ENCODE measurements at regions not wholly inside any gene's neighbourhood (a gene's known extent, or its start where the extent isn't known, plus 50 kb on each side); places are given as distances from the start of the nearest gene placed in this dataset.
A peak's percentile ranks its signal among the peaks of the same experiment; 100 is the strongest.
"Not testable (repeated sequence)": the region's sequence is repeated elsewhere in the genome, so short reads cannot be mapped to it uniquely, and the experiment has no call there.

DNA sequence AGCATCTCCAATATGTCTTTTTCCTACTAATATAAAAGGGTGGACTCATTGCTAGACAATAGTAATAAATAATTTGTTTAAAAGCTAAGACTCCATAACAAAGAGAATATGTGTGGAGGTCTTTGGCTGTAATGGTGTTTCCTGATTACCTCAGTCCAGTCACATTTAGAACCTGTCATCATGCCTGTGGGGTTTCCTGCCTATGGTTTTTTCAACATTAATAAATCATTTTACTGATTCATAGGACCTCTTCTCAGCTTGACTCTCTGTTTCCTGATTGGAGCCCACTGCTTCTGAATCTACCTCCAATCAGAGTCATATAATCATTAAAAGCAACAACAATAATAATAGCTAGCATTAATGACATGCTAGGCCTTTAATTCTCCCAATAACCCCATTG, 52.4 kb upstream of the GNAI1 start:
- DNase-seq (ENCODE audit: low spot score) = peak; percentile 60

- no peak for DNase-seq (ENCODE audit: low spot score)
Measured at GRCh38 chr7:80078886-80079285, 55.7 kb upstream of the GNAI1 start.

GRCh38 chr7:80078159-80078731, 56.4 kb upstream of the GNAI1 start:
- peak; percentile 56 for DNase-seq (ENCODE audit: low spot score)

- no peak for DNase-seq (ENCODE audit: low spot score)
Measured at GRCh38 chr7:80070391-80070790, 64.2 kb upstream of the GNAI1 start.

DNA sequence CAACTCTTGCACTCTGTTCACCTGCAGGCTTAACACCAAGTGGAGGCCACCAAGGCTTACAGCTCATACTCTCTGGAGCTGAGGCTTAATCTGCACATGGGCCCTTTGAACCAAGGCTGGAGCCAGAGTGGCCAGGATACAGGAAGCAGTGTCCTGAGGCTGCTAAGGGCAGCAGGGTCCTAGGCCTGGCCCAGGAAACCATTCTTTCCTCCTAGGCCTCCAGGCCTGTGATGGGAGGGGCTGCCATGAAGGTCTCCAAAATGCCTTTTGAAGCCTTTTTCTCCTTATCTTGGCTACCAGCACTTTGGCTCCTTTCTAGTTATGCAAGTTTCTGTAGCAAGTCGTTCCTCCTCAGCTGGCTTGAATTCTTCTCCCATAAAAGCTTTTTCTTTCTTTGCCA, 68.0 kb upstream of the GNAI1 start:
- no peak for DNase-seq (ENCODE audit: low spot score)

DNA sequence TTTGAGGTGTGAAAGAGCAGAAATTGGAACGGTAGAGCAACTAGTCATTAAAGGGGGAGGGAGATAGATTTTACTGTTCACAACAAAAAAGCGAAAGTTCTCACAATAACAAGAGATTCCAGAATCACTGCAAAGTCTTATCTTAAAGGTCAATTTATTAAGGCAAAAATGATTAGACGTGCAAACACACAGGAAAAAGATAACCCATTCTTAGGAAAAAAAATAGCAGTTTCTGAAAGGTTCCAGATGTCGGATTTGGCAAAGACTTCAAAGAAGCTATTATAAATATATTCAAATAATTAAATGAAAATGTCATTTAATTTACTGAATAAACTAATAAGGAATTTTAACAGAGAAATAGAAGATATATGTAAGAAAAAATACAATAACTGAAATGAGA, 70.8 kb upstream of the GNAI1 start:
- no peak for DNase-seq (ENCODE audit: low spot score)

DNA sequence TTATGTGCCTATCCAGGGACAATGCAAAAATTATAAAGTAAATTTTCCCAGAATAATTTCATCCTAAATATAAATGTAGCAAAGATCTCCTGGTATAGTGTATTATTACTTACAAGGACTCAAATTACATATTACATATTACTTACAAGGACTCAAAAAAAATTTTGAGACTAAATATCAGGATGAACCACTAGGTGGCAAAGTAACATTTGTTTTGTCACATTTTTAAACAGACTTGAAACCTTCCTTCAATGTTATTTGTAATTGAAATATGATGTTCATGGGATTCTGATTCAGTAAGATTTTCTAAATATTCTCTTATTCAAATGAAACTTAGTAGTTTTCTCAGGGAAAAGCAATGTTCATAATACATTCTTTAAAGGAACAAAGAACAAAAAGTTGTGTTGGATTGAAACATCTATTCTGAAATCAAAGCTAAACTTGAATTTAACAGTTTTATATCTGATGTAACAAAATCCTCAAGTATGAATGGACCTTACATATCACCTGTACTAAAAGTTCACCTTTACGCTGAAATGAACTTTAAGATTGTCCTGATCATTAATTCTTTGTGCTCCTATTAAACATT, 74.3 kb upstream of the GNAI1 start:
- DNase-seq (ENCODE audit: low spot score) = peak; percentile 43

DNA sequence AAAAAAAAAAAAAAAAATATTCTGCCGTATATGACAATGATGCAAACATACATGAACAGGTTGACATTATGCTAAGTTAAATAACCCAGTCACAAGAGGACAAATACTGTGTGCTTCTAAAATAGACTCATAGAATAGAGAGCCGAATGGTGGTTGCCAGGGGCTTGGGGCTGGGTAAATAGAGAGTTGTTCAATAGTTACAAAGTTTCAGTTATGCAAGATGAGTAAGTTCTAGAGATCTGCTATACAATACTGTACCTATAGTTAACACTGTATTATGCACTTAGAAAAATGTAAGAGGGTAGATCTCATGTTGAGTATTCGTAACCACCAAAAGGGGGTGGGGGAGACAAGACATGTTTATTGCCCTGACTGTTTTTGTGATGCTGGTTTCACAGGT, 77.1 kb upstream of the GNAI1 start:
- no peak for DNase-seq (ENCODE audit: low spot score)

- DNase-seq (ENCODE audit: low spot score) = no peak
Measured at GRCh38 chr7:80054356-80054755, 80.3 kb upstream of the GNAI1 start.

- no peak for DNase-seq (ENCODE audit: low spot score)
Measured at GRCh38 chr7:80053124-80053523, 81.5 kb upstream of the GNAI1 start.

GRCh38 chr7:80047856-80048459, 86.7 kb upstream of the GNAI1 start:
- DNase-seq (ENCODE audit: low spot score) = peak; percentile 25

- DNase-seq (ENCODE audit: low spot score) = no peak
Measured at GRCh38 chr7:80047032-80047431, 87.6 kb upstream of the GNAI1 start.

- no peak for DNase-seq (ENCODE audit: low spot score)
Measured at GRCh38 chr7:80044796-80045195, 89.8 kb upstream of the GNAI1 start.

DNA sequence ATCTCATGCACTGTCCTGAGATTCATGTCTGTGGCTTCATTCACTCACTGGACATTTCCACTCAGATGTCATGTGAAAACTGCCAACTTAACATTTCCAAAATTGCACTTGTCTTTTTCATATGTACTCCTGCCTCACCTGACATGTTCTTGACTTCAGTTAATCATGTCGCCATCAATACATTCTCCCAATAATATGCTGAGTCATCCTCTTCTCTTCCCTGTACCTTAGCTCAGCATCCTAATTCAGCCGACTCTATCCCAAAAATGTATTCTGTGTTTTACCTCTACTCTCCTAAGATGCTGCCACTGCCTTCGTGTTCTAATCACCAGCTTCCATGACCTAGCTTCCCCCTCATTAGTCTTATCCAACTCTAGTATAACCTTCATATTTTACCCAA, 93.9 kb upstream of the GNAI1 start:
- no peak for DNase-seq (ENCODE audit: low spot score)

DNA sequence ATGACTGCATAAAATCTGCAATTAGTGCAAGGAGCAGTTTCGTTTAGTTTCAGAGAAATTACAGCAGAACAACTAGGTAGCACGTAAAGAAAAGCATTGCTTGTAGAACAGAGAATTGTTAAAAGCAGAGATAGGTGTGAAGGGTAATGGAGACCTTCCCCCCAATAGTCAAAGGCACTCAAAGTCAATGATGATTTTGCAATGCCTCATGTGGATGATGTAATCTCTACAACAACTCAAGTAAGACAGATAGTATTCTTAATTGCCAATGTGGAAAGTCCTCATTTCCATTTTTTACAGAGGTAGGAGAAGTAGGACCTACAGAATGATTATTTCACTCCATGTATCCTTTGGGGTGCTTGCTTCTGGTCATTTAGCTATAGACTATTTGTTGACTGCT, 94.3 kb upstream of the GNAI1 start:
- no peak for DNase-seq (ENCODE audit: low spot score)

- DNase-seq (ENCODE audit: low spot score) = no peak
Measured at GRCh38 chr7:80039251-80039884, 95.3 kb upstream of the GNAI1 start.

- no peak for DNase-seq (ENCODE audit: low spot score)
Measured at GRCh38 chr7:80037689-80038088, 96.9 kb upstream of the GNAI1 start.

DNA sequence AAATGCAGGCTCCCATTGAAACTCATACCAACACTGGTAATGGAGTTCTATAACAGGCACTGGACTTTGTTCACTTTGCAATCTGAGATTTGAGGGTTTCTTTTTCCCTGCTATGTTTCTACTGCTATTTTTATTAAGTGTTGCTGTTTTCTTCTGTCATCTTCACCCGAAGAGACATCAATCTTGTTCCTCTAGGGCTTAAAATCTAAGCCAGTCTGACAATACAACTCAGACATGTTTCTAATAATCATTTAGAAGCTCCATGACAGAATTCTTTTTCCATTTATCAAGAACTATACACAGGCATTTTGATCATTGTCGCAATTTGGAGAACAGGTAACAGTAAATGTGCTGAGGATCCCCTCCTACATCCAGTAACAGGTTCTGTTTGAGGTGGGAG, 98.5 kb upstream of the GNAI1 start:
- no peak for DNase-seq (ENCODE audit: low spot score)

DNA sequence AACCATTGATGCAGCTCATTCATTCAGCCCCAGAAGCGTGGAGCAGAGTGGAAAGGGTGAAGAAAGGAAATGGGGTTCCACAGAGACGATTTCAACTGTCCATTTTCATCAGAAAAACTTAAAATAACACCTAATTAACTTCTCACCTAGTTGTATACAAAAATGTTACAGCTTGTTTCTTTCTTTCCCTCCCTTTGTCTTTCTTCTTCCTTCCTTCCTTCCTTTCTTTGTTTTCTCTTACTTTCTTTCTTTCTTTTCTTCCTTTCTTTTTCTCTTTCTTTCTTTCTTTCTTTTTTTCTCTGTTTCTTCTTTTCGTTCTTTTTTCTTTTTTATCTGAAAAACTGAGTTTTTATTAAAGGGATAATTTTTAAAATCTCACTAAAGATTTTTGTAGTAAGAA, 105.9 kb upstream of the GNAI1 start:
- DNase-seq (ENCODE audit: low spot score) = no peak

DNA sequence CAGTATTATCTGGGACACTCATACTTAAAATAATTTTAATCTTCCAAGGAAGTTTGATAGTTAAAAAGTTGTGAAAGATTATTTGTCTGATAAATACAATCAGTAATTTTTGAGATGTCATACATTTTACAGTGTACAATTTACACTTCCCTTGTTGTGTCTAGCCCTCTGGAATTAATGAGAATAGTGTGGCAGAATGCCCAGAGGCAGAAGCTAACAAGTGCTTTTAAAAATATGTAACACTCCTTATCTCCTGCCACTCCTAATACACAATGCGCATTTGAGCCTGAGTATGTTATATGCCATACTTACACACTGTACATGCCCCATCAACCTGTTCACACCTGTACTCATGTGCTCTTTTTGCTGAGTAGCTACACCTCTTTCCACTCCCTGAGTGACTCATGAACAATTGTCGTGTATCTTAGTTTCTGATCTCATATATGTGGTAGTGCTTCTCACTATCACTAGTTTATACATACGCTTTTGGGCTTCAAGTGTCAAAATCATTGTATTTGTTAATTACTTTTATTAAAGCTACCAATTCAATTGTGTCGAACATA, 106.9 kb upstream of the GNAI1 start:
- DNase-seq (ENCODE audit: low spot score) = no peak

DNA sequence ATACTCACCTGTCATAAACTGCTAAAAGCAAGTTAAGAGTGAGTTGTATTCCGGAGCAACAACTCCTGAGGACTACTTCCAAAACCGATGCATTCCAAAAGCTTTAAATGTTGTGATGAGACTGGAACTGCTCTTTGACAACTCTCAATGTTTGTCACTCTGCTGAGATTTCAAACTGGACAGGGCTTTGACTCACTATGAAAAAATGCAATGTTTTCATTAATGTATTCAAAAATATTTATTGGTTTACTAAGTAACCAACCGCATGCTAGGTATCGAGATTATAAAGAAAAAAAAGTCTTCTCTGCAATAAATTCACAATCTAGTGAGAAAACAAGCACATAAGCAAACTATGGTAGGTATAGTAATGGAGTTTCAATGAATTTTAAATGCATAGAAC, 107.9 kb upstream of the GNAI1 start:
- DNase-seq (ENCODE audit: low spot score) = no peak

DNA sequence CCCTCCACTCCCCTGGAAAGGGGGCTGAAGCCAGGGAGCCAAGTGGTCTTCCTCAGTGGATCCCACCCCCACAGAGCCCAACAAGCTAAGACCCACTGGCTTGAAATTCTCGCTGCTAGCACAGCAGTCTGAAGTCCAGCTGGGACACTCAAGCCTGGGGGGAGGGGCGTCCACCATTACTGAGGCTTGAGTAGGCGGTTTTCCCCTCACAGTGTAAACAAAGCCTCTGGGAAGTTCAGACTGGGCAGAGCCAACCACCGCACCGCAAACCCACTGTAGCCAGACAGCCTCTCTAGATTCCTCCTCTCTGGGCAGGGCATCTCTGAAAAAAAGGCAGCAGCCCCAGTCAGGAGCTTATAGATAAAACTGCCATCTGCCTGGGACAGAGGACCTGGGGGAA, 114.4 kb upstream of the GNAI1 start:
- not testable (repeated sequence) for DNase-seq (ENCODE audit: low spot score)

DNA sequence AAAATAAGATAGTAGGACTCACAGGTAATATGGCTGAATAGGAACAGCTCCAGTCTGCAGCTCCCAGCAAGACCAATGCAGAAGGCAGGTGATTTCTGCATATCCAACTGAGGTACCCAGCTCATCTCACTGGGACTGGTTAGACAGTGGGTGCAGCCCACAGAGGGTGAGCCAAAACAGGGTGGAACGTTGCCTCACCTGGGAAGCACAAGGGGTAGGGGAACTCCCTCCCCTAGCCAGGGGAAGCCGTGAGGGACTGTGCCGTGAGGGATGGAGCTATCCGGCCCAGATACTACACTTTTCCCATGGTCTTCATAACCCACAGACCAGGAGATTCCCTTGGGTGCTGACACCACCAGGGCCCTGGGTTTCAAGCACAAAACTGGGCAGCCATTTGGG, 114.8 kb upstream of the GNAI1 start:
- DNase-seq (ENCODE audit: low spot score) = not testable (repeated sequence)
